ENCODE measurements at regions not wholly inside any gene's neighbourhood (a gene's known extent, or its start where the extent isn't known, plus 50 kb on each side); places are given as distances from the start of the nearest gene placed in this dataset.

GRCh38 chr1:34582356-34582755, 172.5 kb upstream of the GJB5 start:
- intact Hi-C loops (cut with DNase I): no loop called here
- Histone ChIP-seq H3K36me3 (no peaks in the 10 kb centered on the region), H3K27ac (no peak overlapping the region), H3K9me3 (no peaks in the 10 kb centered on the region), H3K27me3 (ENCODE audit: low read depth) (peaks cover 10% of the 10 kb centered on the region), H3K4me3 (no peak overlapping the region), H3K4me1 (no peaks in the 10 kb centered on the region)
- DNase-seq (no peak), ATAC-seq (no peak)
- TF ChIP-seq CTCF (IDR thresholded peaks at IDR 0.05): no peak

GRCh38 chr1:34587761-34588160, 167.1 kb upstream of the GJB5 start:
- Histone ChIP-seq H3K27ac (no peak overlapping the region), H3K27me3 (ENCODE audit: low read depth) (peaks cover 3% of the 10 kb centered on the region), H3K9me3 (no peaks in the 10 kb centered on the region), H3K36me3 (no peaks in the 10 kb centered on the region), H3K4me1 (no peaks in the 10 kb centered on the region), H3K4me3 (no peak overlapping the region)
- no peak for ATAC-seq
- no peak for TF ChIP-seq CTCF (IDR thresholded peaks at IDR 0.05)
- intact Hi-C loops (cut with DNase I): no loop called here
- no peak for DNase-seq

GRCh38 chr1:34590211-34590623, 164.6 kb upstream of the GJB5 start:
- Histone ChIP-seq H3K4me3 (no peak overlapping the region), H3K9me3 (no peaks in the 10 kb centered on the region), H3K4me1 (no peaks in the 10 kb centered on the region), H3K36me3 (no peaks in the 10 kb centered on the region), H3K27me3 (ENCODE audit: low read depth) (no peaks in the 10 kb centered on the region), H3K27ac (no peak overlapping the region)
- TF ChIP-seq CTCF (IDR thresholded peaks at IDR 0.05): no peak
- DNase-seq (no peak), ATAC-seq (peak in 1 of 2 donors; percentile 65)
- intact Hi-C loops (cut with DNase I): no loop called here

- intact Hi-C loops (cut with DNase I): no loop called here
- DNase-seq (no peak), ATAC-seq (no peak)
- TF ChIP-seq CTCF (IDR thresholded peaks at IDR 0.05): no peak
- H3K9me3 ChIP-seq: no peaks in the 10 kb centered on the region
- no peaks in the 10 kb centered on the region for H3K36me3 ChIP-seq
- H3K4me3 ChIP-seq: no peak overlapping the region
- H3K27ac ChIP-seq: no peak overlapping the region
- no peaks in the 10 kb centered on the region for H3K4me1 ChIP-seq
- no peaks in the 10 kb centered on the region for H3K27me3 ChIP-seq (ENCODE audit: low read depth)
Observed at GRCh38 chr1:34591751-34592629, 162.9 kb upstream of the GJB5 start.

- no peak overlapping the region for H3K4me3 ChIP-seq
- intact Hi-C loops (cut with DNase I): no loop called here
- H3K9me3 ChIP-seq: no peaks in the 10 kb centered on the region
- peak; percentile 76 for TF ChIP-seq CTCF (IDR thresholded peaks at IDR 0.05)
- DNase-seq (peak; percentile 76), ATAC-seq (peak; percentile 81 to 88)
- H3K4me1 ChIP-seq: no peaks in the 10 kb centered on the region
- no peaks in the 10 kb centered on the region for H3K36me3 ChIP-seq
- no peak overlapping the region for H3K27ac ChIP-seq
- H3K27me3 ChIP-seq (ENCODE audit: low read depth): peaks cover 9% of the 10 kb centered on the region
Observed at GRCh38 chr1:34597877-34598514, 156.9 kb upstream of the GJB5 start.

Data from lower lobe of right lung (tissue), 2 donors.